PFSK-1 (cell line): ENCODE measurements at regions not wholly inside any gene's neighbourhood (a gene's known extent, or its start where the extent isn't known, plus 50 kb on each side); places are given as distances from the start of the nearest gene placed in this dataset.

ENCODE experiments used
- FOXP2 ChIP-seq: optimal IDR thresholded peaks from 2 replicates; pipeline ENCODE3; 2011; ENCODE audit warnings: borderline replicate concordance, control low read depth, inconsistent platforms; ENCODE audit not compliant: insufficient read depth; ENCODE audit errors: extremely low read length, extremely low read depth
- POLR2AphosphoS5 ChIP-seq: IDR thresholded peaks from 2 replicates; pipeline ENCODE4 v1.6.1; 2012; ENCODE audit warnings: low read depth, mild to moderate bottlenecking, control low read depth, low read length, moderate library complexity
- SIN3A ChIP-seq: IDR thresholded peaks from 2 replicates; pipeline ENCODE4 v1.6.1; 2012; ENCODE audit warnings: mild to moderate bottlenecking, low read length, moderate library complexity, borderline replicate concordance; ENCODE audit not compliant: insufficient read depth
- TAF1 ChIP-seq: IDR thresholded peaks from 2 replicates; pipeline ENCODE4 v1.6.1; 2012; ENCODE audit warnings: low read length, control low read depth, borderline replicate concordance; ENCODE audit not compliant: insufficient read depth
- TF ChIP-seq, protein P1 (sequence below), 2 experiments: IDR thresholded peaks; 2 replicates each; pipeline versions ENCODE4 v1.6.1 to v1.8.0; 2011 to 2012; ENCODE audit warnings: low read depth in 2 of 2, low read length in 2 of 2, control low read depth in 1 of 2, inconsistent platforms in 1 of 2, mild to moderate bottlenecking in 1 of 2, moderate library complexity in 1 of 2; ENCODE audit not compliant: insufficient read depth in 1 of 2

GRCh38 chr12:127297327-127297726 is 969.6 kb upstream of the TMEM132C start:
- TF ChIP-seq POLR2AphosphoS5 (no peak), TAF1 (no peak), SIN3A (no peak), FOXP2 (no peak)
- TF ChIP-seq, protein P1, sequence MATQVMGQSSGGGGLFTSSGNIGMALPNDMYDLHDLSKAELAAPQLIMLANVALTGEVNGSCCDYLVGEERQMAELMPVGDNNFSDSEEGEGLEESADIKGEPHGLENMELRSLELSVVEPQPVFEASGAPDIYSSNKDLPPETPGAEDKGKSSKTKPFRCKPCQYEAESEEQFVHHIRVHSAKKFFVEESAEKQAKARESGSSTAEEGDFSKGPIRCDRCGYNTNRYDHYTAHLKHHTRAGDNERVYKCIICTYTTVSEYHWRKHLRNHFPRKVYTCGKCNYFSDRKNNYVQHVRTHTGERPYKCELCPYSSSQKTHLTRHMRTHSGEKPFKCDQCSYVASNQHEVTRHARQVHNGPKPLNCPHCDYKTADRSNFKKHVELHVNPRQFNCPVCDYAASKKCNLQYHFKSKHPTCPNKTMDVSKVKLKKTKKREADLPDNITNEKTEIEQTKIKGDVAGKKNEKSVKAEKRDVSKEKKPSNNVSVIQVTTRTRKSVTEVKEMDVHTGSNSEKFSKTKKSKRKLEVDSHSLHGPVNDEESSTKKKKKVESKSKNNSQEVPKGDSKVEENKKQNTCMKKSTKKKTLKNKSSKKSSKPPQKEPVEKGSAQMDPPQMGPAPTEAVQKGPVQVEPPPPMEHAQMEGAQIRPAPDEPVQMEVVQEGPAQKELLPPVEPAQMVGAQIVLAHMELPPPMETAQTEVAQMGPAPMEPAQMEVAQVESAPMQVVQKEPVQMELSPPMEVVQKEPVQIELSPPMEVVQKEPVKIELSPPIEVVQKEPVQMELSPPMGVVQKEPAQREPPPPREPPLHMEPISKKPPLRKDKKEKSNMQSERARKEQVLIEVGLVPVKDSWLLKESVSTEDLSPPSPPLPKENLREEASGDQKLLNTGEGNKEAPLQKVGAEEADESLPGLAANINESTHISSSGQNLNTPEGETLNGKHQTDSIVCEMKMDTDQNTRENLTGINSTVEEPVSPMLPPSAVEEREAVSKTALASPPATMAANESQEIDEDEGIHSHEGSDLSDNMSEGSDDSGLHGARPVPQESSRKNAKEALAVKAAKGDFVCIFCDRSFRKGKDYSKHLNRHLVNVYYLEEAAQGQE (IDR thresholded peaks at IDR 0.05; ENCODE audit: insufficient read depth in 1 of 2, low read depth in 2 of 2, low read length in 2 of 2), result no peak
